Fibroblast of peridontal ligament (primary cell): ENCODE measurements at regions not wholly inside any gene's neighbourhood (a gene's known extent, or its start where the extent isn't known, plus 50 kb on each side); places are given as distances from the start of the nearest gene placed in this dataset.
"Not testable (repeated sequence)": the region's sequence is repeated elsewhere in the genome, so short reads cannot be mapped to it uniquely, and the experiment has no call there.

Source experiments
- DNase-seq: peaks from one replicate; pipeline ENCODE4 v3.0.0-alpha.2; 2010; ENCODE audit errors: extremely low read depth

- no peak for DNase-seq
Observed at GRCh38 chr5:147081311-147081764, 153.5 kb upstream of the STK32A start.

- DNase-seq, result no peak
Observed at GRCh38 chr5:147084702-147085101, 150.1 kb upstream of the STK32A start.

- DNase-seq, result no peak
Observed at GRCh38 chr5:147085409-147085808, 149.4 kb upstream of the STK32A start.

GRCh38 chr5:147092044-147092443 is 142.8 kb upstream of the STK32A start:
- no peak for DNase-seq

- no peak for DNase-seq
Observed at GRCh38 chr5:147093138-147093537, 141.7 kb upstream of the STK32A start.

- no peak for DNase-seq
Observed at GRCh38 chr5:147095740-147096139, 139.1 kb upstream of the STK32A start.

- peak; percentile 13 for DNase-seq
Observed at GRCh38 chr5:147098233-147098790, 136.5 kb upstream of the STK32A start.

- no peak for DNase-seq
Observed at GRCh38 chr5:147101659-147102369, 133.0 kb upstream of the STK32A start.

GRCh38 chr5:147112899-147113298 is 121.9 kb upstream of the STK32A start:
- no peak for DNase-seq

GRCh38 chr5:147113967-147114366 is 120.9 kb upstream of the STK32A start:
- DNase-seq, result no peak

- not testable (repeated sequence) for DNase-seq
Observed at GRCh38 chr5:147139759-147140158, 95.1 kb upstream of the STK32A start.

- no peak for DNase-seq
Observed at GRCh38 chr5:147140558-147140957, 94.3 kb upstream of the STK32A start.

- DNase-seq, result not testable (repeated sequence)
Observed at GRCh38 chr5:147141580-147141979, 93.2 kb upstream of the STK32A start.

GRCh38 chr5:147143215-147143614 is 91.6 kb upstream of the STK32A start:
- DNase-seq, result no peak

- no peak for DNase-seq
Observed at GRCh38 chr5:147145328-147145727, 89.5 kb upstream of the STK32A start.

- DNase-seq, result no peak
Observed at GRCh38 chr5:147148715-147149114, 86.1 kb upstream of the STK32A start.

- no peak for DNase-seq
Observed at GRCh38 chr5:147152086-147152485, 82.7 kb upstream of the STK32A start.

- no peak for DNase-seq
Observed at GRCh38 chr5:147154809-147155208, 80.0 kb upstream of the STK32A start.

- DNase-seq, result no peak
Observed at GRCh38 chr5:147156012-147156411, 78.8 kb upstream of the STK32A start.

- no peak for DNase-seq
Observed at GRCh38 chr5:147160902-147161700, 73.7 kb upstream of the STK32A start.

- no peak for DNase-seq
Observed at GRCh38 chr5:147162740-147163139, 72.1 kb upstream of the STK32A start.

GRCh38 chr5:147167529-147167928 is 67.3 kb upstream of the STK32A start:
- no peak for DNase-seq
